ENCODE measurements at regions not wholly inside any gene's neighbourhood (a gene's known extent, or its start where the extent isn't known, plus 50 kb on each side); places are given as distances from the start of the nearest gene placed in this dataset.
"Not testable (repeated sequence)": the region's sequence is repeated elsewhere in the genome, so short reads cannot be mapped to it uniquely, and the experiment has no call there.

- BruUV-seq (replicated peaks); H3K4me2 ChIP-seq (ENCODE audit: insufficient read depth, low read length); H3K4me1 ChIP-seq (replicated peaks in 1 of 2; ENCODE audit: control insufficient read depth in 2 of 2, insufficient read depth in 2 of 2, low read length in 2 of 2); CTCF ChIA-PET (ENCODE audit: low intra/inter-chr PET ratio); in situ Hi-C loops (cut with MboI); DNase-seq (ENCODE audit: extremely low read depth in 1 of 4, low spot score in 3 of 4); H3K4me3 ChIP-seq; H3K9ac ChIP-seq (ENCODE audit: insufficient read depth in 1 of 2, low read depth in 2 of 2, low read length in 2 of 2); H3K27me3 ChIP-seq (ENCODE audit: control insufficient read depth in 2 of 2, insufficient read depth in 2 of 2, low read length in 2 of 2); H3K36me3 ChIP-seq (ENCODE audit: control insufficient read depth, insufficient read depth, low read length); H4K20me1 ChIP-seq (replicated peaks; ENCODE audit: control insufficient read depth, insufficient read depth, low read length); H3K27ac ChIP-seq (ENCODE audit: extremely low read depth, low read depth, low read length); intact Hi-C loops (cut with micrococcal nuclease); ATAC-seq; H2AFZ ChIP-seq (ENCODE audit: low read depth, low read length); H3K9me1 ChIP-seq (ENCODE audit: control insufficient read depth, insufficient read depth, low read length); FAIRE-seq; H3K79me2 ChIP-seq (ENCODE audit: control insufficient read depth, insufficient read depth, low read length); H3K9me3 ChIP-seq (replicated peaks; ENCODE audit: control insufficient read depth, insufficient read depth, low read depth, low read length); POLR2A ChIA-PET: not testable (repeated sequence)
- peak; percentile 54; the same call in 1 of the 2 replicates for TF ChIP-seq ZNF134 (CRISPR knock-in tag; conservative IDR thresholded peaks at IDR 0.05)
- WGBS (ENCODE audit: insufficient coverage, low coverage, missing lambda C conversion rate): 0% methylated on average over 5 of the region's 5 CpGs
Measured at GRCh38 chr14:38538053-38538452, 282.2 kb upstream of the CLEC14A start.

GRCh38 chr14:38536376-38537038 is 280.6 kb upstream of the CLEC14A start:
- 2% methylated on average over 4 of the region's 4 CpGs for WGBS (ENCODE audit: insufficient coverage, low coverage, missing lambda C conversion rate)
- Histone ChIP-seq H3K79me2 (ENCODE audit: control insufficient read depth, insufficient read depth, low read length) (no peaks in the 10 kb centered on the region), H3K27ac (ENCODE audit: extremely low read depth, low read depth, low read length) (no peak overlapping the region), H3K36me3 (ENCODE audit: control insufficient read depth, insufficient read depth, low read length) (no peaks in the 10 kb centered on the region), H2AFZ (ENCODE audit: low read depth, low read length) (no peak overlapping the region), H3K9me1 (ENCODE audit: control insufficient read depth, insufficient read depth, low read length) (no peaks in the 10 kb centered on the region), H3K4me3 (no peak overlapping the region), H3K9ac (ENCODE audit: insufficient read depth in 1 of 2, low read depth in 2 of 2, low read length in 2 of 2) (no peak overlapping the region), H3K4me2 (ENCODE audit: insufficient read depth, low read length) (no peak overlapping the region), H3K27me3 (ENCODE audit: control insufficient read depth in 2 of 2, insufficient read depth in 2 of 2, low read length in 2 of 2) (no peaks in the 10 kb centered on the region), H4K20me1 (replicated peaks; ENCODE audit: control insufficient read depth, insufficient read depth, low read length) (no peaks in the 10 kb centered on the region), H3K4me1 (replicated peaks in 1 of 2; ENCODE audit: control insufficient read depth in 2 of 2, insufficient read depth in 2 of 2, low read length in 2 of 2) (no peaks in the 10 kb centered on the region), H3K9me3 (replicated peaks; ENCODE audit: control insufficient read depth, insufficient read depth, low read depth, low read length) (no peaks in the 10 kb centered on the region)
- in situ Hi-C loops (cut with MboI) (no loop called here), intact Hi-C loops (cut with micrococcal nuclease) (no loop called here)
- ChIA-PET CTCF (ENCODE audit: low intra/inter-chr PET ratio) (no interaction called here), POLR2A (no interaction called here)
- ATAC-seq (no peak), DNase-seq (ENCODE audit: extremely low read depth in 1 of 4, low spot score in 3 of 4) (no peak), FAIRE-seq (no peak)
- TF ChIP-seq RREB1 (CRISPR knock-in tag; IDR thresholded peaks at IDR 0.05) (no peak), NFIX (CRISPR knock-in tag; IDR thresholded peaks at IDR 0.05; ENCODE audit: low read depth) (no peak), ZNF316 (IDR thresholded peaks at IDR 0.05) (peak; percentile 44), MAFG (tag; conservative IDR thresholded peaks at IDR 0.05) (0 out of 2 replicates have a peak, but pooled peaks have one; percentile 23), ZBTB33 (CRISPR knock-in tag; IDR thresholded peaks at IDR 0.05) (no peak), MAFF (IDR thresholded peaks at IDR 0.05; ENCODE audit: low read length) (peak; percentile 51; the same call in 1 of the 2 replicates), MAFK (IDR thresholded peaks at IDR 0.05; ENCODE audit: low read length) (peak; percentile 44; the same call in 1 of the 2 replicates), PHF8 (IDR thresholded peaks at IDR 0.05; ENCODE audit: borderline replicate concordance, low read length) (no peak)
- BruUV-seq (replicated peaks): no TSS peak
